ENCODE measurements at regions not wholly inside any gene's neighbourhood (a gene's known extent, or its start where the extent isn't known, plus 50 kb on each side); places are given as distances from the start of the nearest gene placed in this dataset.

DNA sequence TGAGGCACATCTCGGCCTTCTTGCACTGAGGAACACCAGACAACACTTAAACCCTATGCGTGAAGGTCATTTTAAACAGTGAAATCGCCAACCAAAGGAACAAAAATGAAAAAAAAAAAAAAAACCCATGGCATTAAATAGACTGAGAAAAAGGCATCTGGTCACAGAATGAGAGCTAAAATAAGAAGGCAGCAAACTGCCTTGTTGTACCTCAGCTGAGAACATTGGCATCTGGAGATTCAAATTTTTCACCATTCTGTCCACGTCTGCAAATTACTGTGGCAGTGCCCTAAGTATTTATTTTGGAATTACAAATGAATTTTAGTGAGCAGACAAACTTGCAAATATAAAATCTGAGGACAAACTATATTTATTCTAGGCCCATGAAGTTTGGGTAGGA is 82.6 kb upstream of the POU1F1 start:
- TF ChIP-seq, protein P1, sequence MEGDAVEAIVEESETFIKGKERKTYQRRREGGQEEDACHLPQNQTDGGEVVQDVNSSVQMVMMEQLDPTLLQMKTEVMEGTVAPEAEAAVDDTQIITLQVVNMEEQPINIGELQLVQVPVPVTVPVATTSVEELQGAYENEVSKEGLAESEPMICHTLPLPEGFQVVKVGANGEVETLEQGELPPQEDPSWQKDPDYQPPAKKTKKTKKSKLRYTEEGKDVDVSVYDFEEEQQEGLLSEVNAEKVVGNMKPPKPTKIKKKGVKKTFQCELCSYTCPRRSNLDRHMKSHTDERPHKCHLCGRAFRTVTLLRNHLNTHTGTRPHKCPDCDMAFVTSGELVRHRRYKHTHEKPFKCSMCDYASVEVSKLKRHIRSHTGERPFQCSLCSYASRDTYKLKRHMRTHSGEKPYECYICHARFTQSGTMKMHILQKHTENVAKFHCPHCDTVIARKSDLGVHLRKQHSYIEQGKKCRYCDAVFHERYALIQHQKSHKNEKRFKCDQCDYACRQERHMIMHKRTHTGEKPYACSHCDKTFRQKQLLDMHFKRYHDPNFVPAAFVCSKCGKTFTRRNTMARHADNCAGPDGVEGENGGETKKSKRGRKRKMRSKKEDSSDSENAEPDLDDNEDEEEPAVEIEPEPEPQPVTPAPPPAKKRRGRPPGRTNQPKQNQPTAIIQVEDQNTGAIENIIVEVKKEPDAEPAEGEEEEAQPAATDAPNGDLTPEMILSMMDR (IDR thresholded peaks at IDR 0.05; ENCODE audit: low read length) = no peak
- no peak for TF ChIP-seq EZH2phosphoT487 (IDR thresholded peaks at IDR 0.05; ENCODE audit: low read length)
- TF ChIP-seq EZH2 (optimal IDR thresholded peaks at IDR 0.05; ENCODE audit: low read depth, low read length) = no peak
